ENCODE measurements at regions not wholly inside any gene's neighbourhood (a gene's known extent, or its start where the extent isn't known, plus 50 kb on each side); places are given as distances from the start of the nearest gene placed in this dataset.

GRCh38 chr2:212854116-212854515 is 297.3 kb downstream of the IKZF2 start:
- FAIRE-seq: no peak

More at GRCh38 chr2:212854116-212854515, 297.3 kb downstream of the IKZF2 start:
- no peaks in the 10 kb centered on the region for H3K9me1 ChIP-seq (ENCODE audit: control insufficient read depth, insufficient read depth, low read length)
- no peaks in the 10 kb centered on the region for H3K9me3 ChIP-seq (replicated peaks; ENCODE audit: control insufficient read depth, insufficient read depth, low read depth, low read length)
- no peaks in the 10 kb centered on the region for H4K20me1 ChIP-seq (replicated peaks; ENCODE audit: control insufficient read depth, insufficient read depth, low read length)
- no peak overlapping the region for H2AFZ ChIP-seq (ENCODE audit: low read depth, low read length)
- in situ Hi-C loops (cut with MboI): no loop called here
- H3K4me1 ChIP-seq (replicated peaks in 1 of 2; ENCODE audit: control insufficient read depth in 2 of 2, insufficient read depth in 2 of 2, low read length in 2 of 2): no peaks in the 10 kb centered on the region
- H3K4me2 ChIP-seq (ENCODE audit: insufficient read depth, low read length): no peak overlapping the region
- ChIA-PET CTCF (ENCODE audit: low intra/inter-chr PET ratio) (no interaction called here), POLR2A (no interaction called here)
- no peak overlapping the region for H3K4me3 ChIP-seq
- no peaks in the 10 kb centered on the region for H3K79me2 ChIP-seq (ENCODE audit: control insufficient read depth, insufficient read depth, low read length)
- no TSS peak for BruUV-seq (replicated peaks)
- H3K9ac ChIP-seq (ENCODE audit: insufficient read depth in 1 of 2, low read depth in 2 of 2, low read length in 2 of 2): no peak overlapping the region
- DNase-seq (ENCODE audit: extremely low read depth in 1 of 4, low spot score in 3 of 4) (no peak), ATAC-seq (no peak)
- no peaks in the 10 kb centered on the region for H3K36me3 ChIP-seq (ENCODE audit: control insufficient read depth, insufficient read depth, low read length)
- H3K27ac ChIP-seq (ENCODE audit: extremely low read depth, low read depth, low read length): no peak overlapping the region
- no peaks in the 10 kb centered on the region for H3K27me3 ChIP-seq (ENCODE audit: control insufficient read depth in 2 of 2, insufficient read depth in 2 of 2, low read length in 2 of 2)
- no peak for TF ChIP-seq JUND (IDR thresholded peaks at IDR 0.05; ENCODE audit: borderline replicate concordance, low read depth, low read length)
- no peak for TF ChIP-seq JUND (tag; IDR thresholded peaks at IDR 0.05; ENCODE audit: borderline replicate concordance, low read depth, low read length)
- TF ChIP-seq ZBTB2 (IDR thresholded peaks at IDR 0.05): no peak
- TF ChIP-seq, protein P1, sequence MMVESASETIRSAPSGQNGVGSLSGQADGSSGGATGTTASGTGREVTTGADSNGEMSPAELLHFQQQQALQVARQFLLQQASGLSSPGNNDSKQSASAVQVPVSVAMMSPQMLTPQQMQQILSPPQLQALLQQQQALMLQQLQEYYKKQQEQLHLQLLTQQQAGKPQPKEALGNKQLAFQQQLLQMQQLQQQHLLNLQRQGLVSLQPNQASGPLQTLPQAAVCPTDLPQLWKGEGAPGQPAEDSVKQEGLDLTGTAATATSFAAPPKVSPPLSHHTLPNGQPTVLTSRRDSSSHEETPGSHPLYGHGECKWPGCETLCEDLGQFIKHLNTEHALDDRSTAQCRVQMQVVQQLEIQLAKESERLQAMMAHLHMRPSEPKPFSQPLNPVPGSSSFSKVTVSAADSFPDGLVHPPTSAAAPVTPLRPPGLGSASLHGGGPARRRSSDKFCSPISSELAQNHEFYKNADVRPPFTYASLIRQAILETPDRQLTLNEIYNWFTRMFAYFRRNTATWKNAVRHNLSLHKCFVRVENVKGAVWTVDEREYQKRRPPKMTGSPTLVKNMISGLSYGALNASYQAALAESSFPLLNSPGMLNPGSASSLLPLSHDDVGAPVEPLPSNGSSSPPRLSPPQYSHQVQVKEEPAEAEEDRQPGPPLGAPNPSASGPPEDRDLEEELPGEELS (CRISPR knock-in tag; IDR thresholded peaks at IDR 0.05; ENCODE audit: borderline replicate concordance): no peak
- TF ChIP-seq BCL6 (CRISPR knock-in tag; IDR thresholded peaks at IDR 0.05): no peak
- TF ChIP-seq POLR2G (IDR thresholded peaks at IDR 0.05; ENCODE audit: low read depth, low read length): no peak
- no peak for TF ChIP-seq ZNF766 (CRISPR knock-in tag; conservative IDR thresholded peaks at IDR 0.05)
- TF ChIP-seq IFI16 (CRISPR knock-in tag; IDR thresholded peaks at IDR 0.05): no peak
- no peak for TF ChIP-seq ARNT (IDR thresholded peaks at IDR 0.05)
- no peak for TF ChIP-seq HOMEZ (CRISPR knock-in tag; IDR thresholded peaks at IDR 0.05)
- TF ChIP-seq, protein P2, sequence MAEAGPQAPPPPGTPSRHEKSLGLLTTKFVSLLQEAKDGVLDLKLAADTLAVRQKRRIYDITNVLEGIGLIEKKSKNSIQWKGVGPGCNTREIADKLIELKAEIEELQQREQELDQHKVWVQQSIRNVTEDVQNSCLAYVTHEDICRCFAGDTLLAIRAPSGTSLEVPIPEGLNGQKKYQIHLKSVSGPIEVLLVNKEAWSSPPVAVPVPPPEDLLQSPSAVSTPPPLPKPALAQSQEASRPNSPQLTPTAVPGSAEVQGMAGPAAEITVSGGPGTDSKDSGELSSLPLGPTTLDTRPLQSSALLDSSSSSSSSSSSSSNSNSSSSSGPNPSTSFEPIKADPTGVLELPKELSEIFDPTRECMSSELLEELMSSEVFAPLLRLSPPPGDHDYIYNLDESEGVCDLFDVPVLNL (CRISPR knock-in tag; IDR thresholded peaks at IDR 0.05; ENCODE audit: low read depth): no peak
- TF ChIP-seq ETV5 (CRISPR knock-in tag; IDR thresholded peaks at IDR 0.05; ENCODE audit: low read depth): no peak
- no peak for TF ChIP-seq PTBP1 (IDR thresholded peaks at IDR 0.05; ENCODE audit: low read depth, low read length)
- TF ChIP-seq BMI1 (IDR thresholded peaks at IDR 0.05; ENCODE audit: low read length): no peak
- TF ChIP-seq, protein P3, sequence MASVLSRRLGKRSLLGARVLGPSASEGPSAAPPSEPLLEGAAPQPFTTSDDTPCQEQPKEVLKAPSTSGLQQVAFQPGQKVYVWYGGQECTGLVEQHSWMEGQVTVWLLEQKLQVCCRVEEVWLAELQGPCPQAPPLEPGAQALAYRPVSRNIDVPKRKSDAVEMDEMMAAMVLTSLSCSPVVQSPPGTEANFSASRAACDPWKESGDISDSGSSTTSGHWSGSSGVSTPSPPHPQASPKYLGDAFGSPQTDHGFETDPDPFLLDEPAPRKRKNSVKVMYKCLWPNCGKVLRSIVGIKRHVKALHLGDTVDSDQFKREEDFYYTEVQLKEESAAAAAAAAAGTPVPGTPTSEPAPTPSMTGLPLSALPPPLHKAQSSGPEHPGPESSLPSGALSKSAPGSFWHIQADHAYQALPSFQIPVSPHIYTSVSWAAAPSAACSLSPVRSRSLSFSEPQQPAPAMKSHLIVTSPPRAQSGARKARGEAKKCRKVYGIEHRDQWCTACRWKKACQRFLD (CRISPR knock-in tag; IDR thresholded peaks at IDR 0.05): no peak
- intact Hi-C loops (cut with micrococcal nuclease): no loop called here

Measured in K562 (cell line).